ENCODE measurements at regions not wholly inside any gene's neighbourhood (a gene's known extent, or its start where the extent isn't known, plus 50 kb on each side); places are given as distances from the start of the nearest gene placed in this dataset.

GRCh38 chr15:25184356-25185155 lies 229.8 kb downstream of the SNRPN start:
- Histone ChIP-seq H3K4me1 (ENCODE audit: control insufficient read depth, insufficient read depth, low read length) (no peaks in the 10 kb centered on the region), H3K4me3 (ENCODE audit: low read length) (no peak overlapping the region), H3K27me3 (ENCODE audit: control insufficient read depth, insufficient read depth, low read length) (no peaks in the 10 kb centered on the region), H3K36me3 (ENCODE audit: control insufficient read depth, insufficient read depth, low read length) (no peaks in the 10 kb centered on the region), H3K27ac (ENCODE audit: low read length) (no peak overlapping the region), H3K9me3 (ENCODE audit: control insufficient read depth, low read depth, low read length) (peaks cover 47% of the 10 kb centered on the region)
- WGBS (ENCODE audit: insufficient coverage, low lambda C conversion rate): no CpG with 5 or more reads among the region's 12 CpGs
- no peak for DNase-seq

GRCh38 chr15:25185156-25185710 lies 230.4 kb downstream of the SNRPN start:
- no peaks in the 10 kb centered on the region for H3K4me1 ChIP-seq (ENCODE audit: control insufficient read depth, insufficient read depth, low read length)
- WGBS (ENCODE audit: insufficient coverage, low lambda C conversion rate): no CpG with 5 or more reads among the region's 15 CpGs
- H3K9me3 ChIP-seq (ENCODE audit: control insufficient read depth, low read depth, low read length): peaks cover 48% of the 10 kb centered on the region
- H3K36me3 ChIP-seq (ENCODE audit: control insufficient read depth, insufficient read depth, low read length): no peaks in the 10 kb centered on the region
- no peak overlapping the region for H3K4me3 ChIP-seq (ENCODE audit: low read length)
- H3K27me3 ChIP-seq (ENCODE audit: control insufficient read depth, insufficient read depth, low read length): no peaks in the 10 kb centered on the region
- H3K27ac ChIP-seq (ENCODE audit: low read length): no peak overlapping the region
- DNase-seq: no peak

- H3K27me3 ChIP-seq (ENCODE audit: control insufficient read depth, insufficient read depth, low read length): no peaks in the 10 kb centered on the region
- no peaks in the 10 kb centered on the region for H3K36me3 ChIP-seq (ENCODE audit: control insufficient read depth, insufficient read depth, low read length)
- no peak overlapping the region for H3K4me3 ChIP-seq (ENCODE audit: low read length)
- no peak for DNase-seq
- H3K4me1 ChIP-seq (ENCODE audit: control insufficient read depth, insufficient read depth, low read length): no peaks in the 10 kb centered on the region
- no CpG with 5 or more reads among the region's 6 CpGs for WGBS (ENCODE audit: insufficient coverage, low lambda C conversion rate)
- H3K9me3 ChIP-seq (ENCODE audit: control insufficient read depth, low read depth, low read length): peaks cover 51% of the 10 kb centered on the region
- no peak overlapping the region for H3K27ac ChIP-seq (ENCODE audit: low read length)
These were observed 231.0 kb downstream of the SNRPN start for GRCh38 chr15:25185791-25186190.

GRCh38 chr15:25186411-25186810 lies 231.6 kb downstream of the SNRPN start:
- H3K27me3 ChIP-seq (ENCODE audit: control insufficient read depth, insufficient read depth, low read length): no peaks in the 10 kb centered on the region
- no peak overlapping the region for H3K4me3 ChIP-seq (ENCODE audit: low read length)
- H3K9me3 ChIP-seq (ENCODE audit: control insufficient read depth, low read depth, low read length): peaks cover 53% of the 10 kb centered on the region
- no peak for DNase-seq
- H3K27ac ChIP-seq (ENCODE audit: low read length): no peak overlapping the region
- no peaks in the 10 kb centered on the region for H3K36me3 ChIP-seq (ENCODE audit: control insufficient read depth, insufficient read depth, low read length)
- no CpG with 5 or more reads among the region's 9 CpGs for WGBS (ENCODE audit: insufficient coverage, low lambda C conversion rate)
- H3K4me1 ChIP-seq (ENCODE audit: control insufficient read depth, insufficient read depth, low read length): no peaks in the 10 kb centered on the region

GRCh38 chr15:25186906-25187645 lies 232.3 kb downstream of the SNRPN start:
- Histone ChIP-seq H3K27me3 (ENCODE audit: control insufficient read depth, insufficient read depth, low read length) (no peaks in the 10 kb centered on the region), H3K36me3 (ENCODE audit: control insufficient read depth, insufficient read depth, low read length) (no peaks in the 10 kb centered on the region), H3K4me1 (ENCODE audit: control insufficient read depth, insufficient read depth, low read length) (no peaks in the 10 kb centered on the region), H3K4me3 (ENCODE audit: low read length) (no peak overlapping the region), H3K9me3 (ENCODE audit: control insufficient read depth, low read depth, low read length) (peaks cover 48% of the 10 kb centered on the region), H3K27ac (ENCODE audit: low read length) (no peak overlapping the region)
- WGBS (ENCODE audit: insufficient coverage, low lambda C conversion rate): no CpG with 5 or more reads among the region's 14 CpGs
- DNase-seq: no peak

- no CpG with 5 or more reads among the region's 7 CpGs for WGBS (ENCODE audit: insufficient coverage, low lambda C conversion rate)
- no peak for DNase-seq
- peaks cover 45% of the 10 kb centered on the region for H3K9me3 ChIP-seq (ENCODE audit: control insufficient read depth, low read depth, low read length)
- H3K36me3 ChIP-seq (ENCODE audit: control insufficient read depth, insufficient read depth, low read length): no peaks in the 10 kb centered on the region
- H3K27me3 ChIP-seq (ENCODE audit: control insufficient read depth, insufficient read depth, low read length): no peaks in the 10 kb centered on the region
- no peaks in the 10 kb centered on the region for H3K4me1 ChIP-seq (ENCODE audit: control insufficient read depth, insufficient read depth, low read length)
- H3K4me3 ChIP-seq (ENCODE audit: low read length): no peak overlapping the region
- H3K27ac ChIP-seq (ENCODE audit: low read length): no peak overlapping the region
These were observed 233.3 kb downstream of the SNRPN start for GRCh38 chr15:25188051-25188450.

GRCh38 chr15:25188551-25189101 lies 233.8 kb downstream of the SNRPN start:
- no peak overlapping the region for H3K27ac ChIP-seq (ENCODE audit: low read length)
- peaks cover 44% of the 10 kb centered on the region for H3K9me3 ChIP-seq (ENCODE audit: control insufficient read depth, low read depth, low read length)
- no peaks in the 10 kb centered on the region for H3K4me1 ChIP-seq (ENCODE audit: control insufficient read depth, insufficient read depth, low read length)
- no peaks in the 10 kb centered on the region for H3K27me3 ChIP-seq (ENCODE audit: control insufficient read depth, insufficient read depth, low read length)
- no peak overlapping the region for H3K4me3 ChIP-seq (ENCODE audit: low read length)
- DNase-seq: no peak
- H3K36me3 ChIP-seq (ENCODE audit: control insufficient read depth, insufficient read depth, low read length): no peaks in the 10 kb centered on the region
- no CpG with 5 or more reads among the region's 7 CpGs for WGBS (ENCODE audit: insufficient coverage, low lambda C conversion rate)

GRCh38 chr15:25189551-25189950 lies 234.8 kb downstream of the SNRPN start:
- no peak overlapping the region for H3K4me3 ChIP-seq (ENCODE audit: low read length)
- no peak overlapping the region for H3K27ac ChIP-seq (ENCODE audit: low read length)
- peaks cover 52% of the 10 kb centered on the region for H3K9me3 ChIP-seq (ENCODE audit: control insufficient read depth, low read depth, low read length)
- no peaks in the 10 kb centered on the region for H3K36me3 ChIP-seq (ENCODE audit: control insufficient read depth, insufficient read depth, low read length)
- no CpG with 5 or more reads among the region's 11 CpGs for WGBS (ENCODE audit: insufficient coverage, low lambda C conversion rate)
- no peak for DNase-seq
- H3K27me3 ChIP-seq (ENCODE audit: control insufficient read depth, insufficient read depth, low read length): no peaks in the 10 kb centered on the region
- H3K4me1 ChIP-seq (ENCODE audit: control insufficient read depth, insufficient read depth, low read length): no peaks in the 10 kb centered on the region

- no peak for DNase-seq
- WGBS (ENCODE audit: insufficient coverage, low lambda C conversion rate): no CpG with 5 or more reads among the region's 11 CpGs
- H3K9me3 ChIP-seq (ENCODE audit: control insufficient read depth, low read depth, low read length): peaks cover 41% of the 10 kb centered on the region
These were observed 237.9 kb downstream of the SNRPN start for GRCh38 chr15:25192651-25193050.

GRCh38 chr15:25207369-25207768 lies 231.5 kb downstream of the UBE3A start:
- H3K9me3 ChIP-seq (ENCODE audit: control insufficient read depth, low read depth, low read length): peaks cover 37% of the 10 kb centered on the region
- no peak overlapping the region for H3K4me3 ChIP-seq (ENCODE audit: low read length)
- H3K27ac ChIP-seq (ENCODE audit: low read length): no peak overlapping the region
- no peaks in the 10 kb centered on the region for H3K36me3 ChIP-seq (ENCODE audit: control insufficient read depth, insufficient read depth, low read length)
- no CpG with 5 or more reads among the region's 5 CpGs for WGBS (ENCODE audit: insufficient coverage, low lambda C conversion rate)
- no peaks in the 10 kb centered on the region for H3K27me3 ChIP-seq (ENCODE audit: control insufficient read depth, insufficient read depth, low read length)
- H3K4me1 ChIP-seq (ENCODE audit: control insufficient read depth, insufficient read depth, low read length): no peaks in the 10 kb centered on the region
- no peak for DNase-seq

More at GRCh38 chr15:25192651-25193050, 237.9 kb downstream of the SNRPN start:
- H3K4me1 ChIP-seq (ENCODE audit: control insufficient read depth, insufficient read depth, low read length): no peaks in the 10 kb centered on the region
- no peaks in the 10 kb centered on the region for H3K27me3 ChIP-seq (ENCODE audit: control insufficient read depth, insufficient read depth, low read length)
- no peak overlapping the region for H3K27ac ChIP-seq (ENCODE audit: low read length)
- H3K4me3 ChIP-seq (ENCODE audit: low read length): no peak overlapping the region
- no peaks in the 10 kb centered on the region for H3K36me3 ChIP-seq (ENCODE audit: control insufficient read depth, insufficient read depth, low read length)
